Breast epithelium (tissue), 4 donors: ENCODE measurements at regions not wholly inside any gene's neighbourhood (a gene's known extent, or its start where the extent isn't known, plus 50 kb on each side); places are given as distances from the start of the nearest gene placed in this dataset.

Source experiments
- DNase-seq, 2 donors: peaks; one replicate each; pipeline ENCODE4 v3.0.0-alpha.2; 2019; ENCODE audit warnings: low spot score in 2 of 2
- H3K27ac ChIP-seq, 2 donors: fragments of 200-600 bp; sonication (generic) in 1 of 2; one replicate each; pipeline ENCODE4 v1.5.1; 2016 to 2019; ENCODE audit warnings: mild to moderate bottlenecking in 1 of 2
- H3K27me3 ChIP-seq, 2 donors: fragments of 200-600 bp; sonication (generic) in 1 of 2; one replicate each; pipeline versions ENCODE4 v1.5.1 to v1.6.0; 2017 to 2019; ENCODE audit warnings: control low read depth in 1 of 2, mild to moderate bottlenecking in 1 of 2
- H3K36me3 ChIP-seq: fragments of 200-600 bp; one replicate; pipeline ENCODE4 v1.5.1; 2019
- H3K4me1 ChIP-seq, 2 donors: fragments of 200-600 bp; sonication (generic); one replicate each; pipeline ENCODE4 v1.5.1; 2016 to 2019; ENCODE audit warnings: control low read depth in 1 of 2
- H3K4me3 ChIP-seq, 3 donors: fragments of 200-600 bp; sonication (generic); 1 replicate in 2 of 3; 2 replicates in 1 of 3; pipeline ENCODE4 v1.5.1; 2016 to 2019; ENCODE audit warnings: mild to moderate bottlenecking in 3 of 3, moderate library complexity in 2 of 3
- H3K9me3 ChIP-seq, 2 donors: fragments of 200-600 bp; sonication (generic) in 1 of 2; one replicate each; pipeline ENCODE4 v1.5.1; 2016 to 2019; ENCODE audit warnings: control low read depth in 1 of 2
- POLR2A ChIP-seq: fragments of 450-650 bp; IDR thresholded peaks from one replicate; pipeline ENCODE4 v1.6.1; 2016; ENCODE audit warnings: antibody characterized with exemption, mild to moderate bottlenecking, moderate library complexity
- POLR2AphosphoS5 ChIP-seq, 3 donors: sonication (generic); formaldehyde crosslinking; IDR thresholded peaks; one replicate each; pipeline ENCODE4 v1.6.1; 2017; ENCODE audit warnings: antibody characterized with exemption in 3 of 3
- intact Hi-C: fragments of 100-400 bp; cut with DNase I; formaldehyde crosslinking; loops from one replicate; pipeline ENCODE4 v1.15.1; 2023; ENCODE audit warnings: low total_unique reads
- TF ChIP-seq, protein P1 (sequence below), 3 donors: fragments of 450-650 bp; IDR thresholded peaks; one replicate each; pipeline ENCODE4 v1.5.1; 2016 to 2017; ENCODE audit warnings: antibody characterized with exemption in 3 of 3, mild to moderate bottlenecking in 3 of 3, moderate library complexity in 3 of 3

DNA sequence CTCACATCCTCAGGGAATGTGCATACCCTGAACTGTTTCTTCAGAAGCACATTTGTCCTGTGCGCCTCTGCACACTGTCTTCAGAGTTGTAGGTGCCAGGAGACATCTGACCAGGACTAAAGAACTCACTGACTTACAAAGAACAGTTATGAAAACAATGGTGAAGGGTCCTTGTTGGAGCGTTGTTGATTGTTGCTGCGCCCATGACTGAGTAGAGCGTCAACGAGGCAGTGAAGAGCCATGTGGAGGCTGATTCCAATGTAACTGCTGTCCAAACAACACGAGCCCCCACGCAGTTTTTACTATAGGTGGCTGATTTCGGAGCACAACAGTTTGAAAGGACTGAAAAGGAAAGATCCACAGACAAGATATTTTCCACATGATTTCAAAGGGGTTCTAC lies 380.3 kb downstream of the CDH26 start:
- intact Hi-C loops: no loop called here
- Histone ChIP-seq H3K36me3 (no peaks in the 10 kb centered on the region), H3K4me1 (no peaks in the 10 kb centered on the region), H3K9me3 (no peaks in the 10 kb centered on the region), H3K4me3 (no peak overlapping the region), H3K27ac (no peak overlapping the region), H3K27me3 (no peaks in the 10 kb centered on the region)
- DNase-seq: no peak
- TF ChIP-seq, protein P1, sequence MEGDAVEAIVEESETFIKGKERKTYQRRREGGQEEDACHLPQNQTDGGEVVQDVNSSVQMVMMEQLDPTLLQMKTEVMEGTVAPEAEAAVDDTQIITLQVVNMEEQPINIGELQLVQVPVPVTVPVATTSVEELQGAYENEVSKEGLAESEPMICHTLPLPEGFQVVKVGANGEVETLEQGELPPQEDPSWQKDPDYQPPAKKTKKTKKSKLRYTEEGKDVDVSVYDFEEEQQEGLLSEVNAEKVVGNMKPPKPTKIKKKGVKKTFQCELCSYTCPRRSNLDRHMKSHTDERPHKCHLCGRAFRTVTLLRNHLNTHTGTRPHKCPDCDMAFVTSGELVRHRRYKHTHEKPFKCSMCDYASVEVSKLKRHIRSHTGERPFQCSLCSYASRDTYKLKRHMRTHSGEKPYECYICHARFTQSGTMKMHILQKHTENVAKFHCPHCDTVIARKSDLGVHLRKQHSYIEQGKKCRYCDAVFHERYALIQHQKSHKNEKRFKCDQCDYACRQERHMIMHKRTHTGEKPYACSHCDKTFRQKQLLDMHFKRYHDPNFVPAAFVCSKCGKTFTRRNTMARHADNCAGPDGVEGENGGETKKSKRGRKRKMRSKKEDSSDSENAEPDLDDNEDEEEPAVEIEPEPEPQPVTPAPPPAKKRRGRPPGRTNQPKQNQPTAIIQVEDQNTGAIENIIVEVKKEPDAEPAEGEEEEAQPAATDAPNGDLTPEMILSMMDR (IDR thresholded peaks at IDR 0.05): no peak
- TF ChIP-seq POLR2AphosphoS5 (IDR thresholded peaks at IDR 0.05): no peak
- TF ChIP-seq POLR2A: no peak

- Histone ChIP-seq H3K27ac (no peak overlapping the region), H3K27me3 (no peaks in the 10 kb centered on the region), H3K9me3 (no peaks in the 10 kb centered on the region), H3K4me3 (no peak overlapping the region), H3K4me1 (no peaks in the 10 kb centered on the region), H3K36me3 (no peaks in the 10 kb centered on the region)
- no peak for TF ChIP-seq POLR2AphosphoS5 (IDR thresholded peaks at IDR 0.05)
- TF ChIP-seq, protein P1 (IDR thresholded peaks at IDR 0.05): no peak
- no peak for TF ChIP-seq POLR2A
- DNase-seq: no peak
- intact Hi-C loops: no loop called here
Measured at GRCh38 chr20:60339738-60340137, 381.5 kb downstream of the CDH26 start.

DNA sequence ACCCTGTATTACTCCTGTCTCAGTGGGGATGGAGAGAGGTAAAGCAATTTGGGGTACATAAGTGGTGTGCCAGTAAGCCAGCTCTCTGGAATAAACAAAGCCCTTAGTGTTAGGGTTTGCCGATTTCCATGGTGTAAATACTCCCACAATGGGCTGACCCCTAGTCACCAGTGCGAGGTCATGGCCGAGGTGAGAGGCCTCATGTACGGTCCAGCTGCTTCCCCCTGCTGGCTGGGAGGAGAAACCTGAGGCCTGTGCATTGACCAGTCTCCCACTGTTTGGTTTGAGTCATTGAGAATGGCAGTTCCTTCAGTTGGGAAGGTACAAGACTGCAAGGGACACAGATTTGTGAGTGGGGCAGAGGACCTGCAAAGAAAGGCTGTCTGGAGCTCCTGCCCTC lies 382.0 kb downstream of the CDH26 start:
- Histone ChIP-seq H3K36me3 (no peaks in the 10 kb centered on the region), H3K4me3 (no peak overlapping the region), H3K27me3 (no peaks in the 10 kb centered on the region), H3K4me1 (no peaks in the 10 kb centered on the region), H3K27ac (no peak overlapping the region), H3K9me3 (no peaks in the 10 kb centered on the region)
- TF ChIP-seq POLR2AphosphoS5 (IDR thresholded peaks at IDR 0.05) (no peak), POLR2A (no peak)
- TF ChIP-seq, protein P1 (IDR thresholded peaks at IDR 0.05): no peak
- DNase-seq: no peak
- intact Hi-C loops: no loop called here

DNA sequence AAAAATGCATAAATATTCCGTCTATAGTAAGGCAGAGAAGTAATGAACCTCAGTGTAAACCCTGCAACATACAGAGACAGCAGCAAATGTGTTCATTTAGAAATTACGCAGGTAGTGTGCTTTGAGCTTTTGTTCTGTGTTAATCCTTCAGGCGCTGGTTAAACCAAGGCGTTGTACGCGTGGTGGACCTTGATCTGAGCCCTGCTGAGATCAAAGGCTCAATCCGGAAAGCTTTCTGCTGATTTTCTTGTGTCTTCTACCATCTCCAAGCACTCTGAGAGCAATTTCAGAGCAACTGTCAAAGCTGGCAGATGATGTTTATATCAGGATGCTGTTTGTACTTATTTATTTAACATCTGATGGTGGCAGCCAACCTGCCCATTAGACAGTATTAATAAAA lies 382.8 kb downstream of the CDH26 start:
- Histone ChIP-seq H3K9me3 (no peaks in the 10 kb centered on the region), H3K4me3 (no peak overlapping the region), H3K27ac (no peak overlapping the region), H3K36me3 (no peaks in the 10 kb centered on the region), H3K4me1 (no peaks in the 10 kb centered on the region), H3K27me3 (no peaks in the 10 kb centered on the region)
- intact Hi-C loops: no loop called here
- TF ChIP-seq POLR2A (no peak), POLR2AphosphoS5 (IDR thresholded peaks at IDR 0.05) (no peak)
- TF ChIP-seq, protein P1 (IDR thresholded peaks at IDR 0.05): no peak
- DNase-seq: no peak

DNA sequence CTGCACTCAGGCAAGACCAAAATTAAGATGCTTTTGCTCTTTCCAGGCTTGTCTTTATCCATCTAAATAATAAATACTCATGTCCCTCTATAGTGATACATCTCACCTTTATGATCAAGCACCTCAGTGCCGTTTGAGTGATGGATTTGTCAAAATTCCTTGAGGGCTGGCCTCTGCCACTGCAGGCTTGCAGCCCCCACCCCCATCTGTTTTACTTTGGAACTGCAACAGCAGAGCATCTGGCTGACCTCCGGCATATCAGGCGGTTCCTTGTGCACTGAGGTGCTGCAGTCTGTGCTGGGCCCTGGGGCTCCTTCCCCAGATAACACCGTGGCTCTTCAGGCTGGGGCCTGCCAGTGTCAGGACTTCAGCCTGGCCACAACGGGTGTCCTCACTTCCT lies 386.9 kb downstream of the CDH26 start:
- no peak for DNase-seq
- TF ChIP-seq POLR2A (no peak), POLR2AphosphoS5 (IDR thresholded peaks at IDR 0.05) (no peak)
- TF ChIP-seq, protein P1 (IDR thresholded peaks at IDR 0.05): no peak
- no peaks in the 10 kb centered on the region for H3K27me3 ChIP-seq
- no peaks in the 10 kb centered on the region for H3K4me1 ChIP-seq
- intact Hi-C loops: no loop called here
- no peaks in the 10 kb centered on the region for H3K9me3 ChIP-seq
- H3K36me3 ChIP-seq: no peaks in the 10 kb centered on the region
- no peak overlapping the region for H3K27ac ChIP-seq
- no peak overlapping the region for H3K4me3 ChIP-seq
